WTC11 (cell line): ENCODE measurements at regions not wholly inside any gene's neighbourhood (a gene's known extent, or its start where the extent isn't known, plus 50 kb on each side); places are given as distances from the start of the nearest gene placed in this dataset.

Experiments
- ATF1 ChIP-seq: sonication (generic); formaldehyde crosslinking; IDR thresholded peaks from 2 replicates; pipeline ENCODE4 v1.8.1; 2023; ENCODE audit warnings: mild to moderate bottlenecking, moderate library complexity, missing genetic modification reagents
- ELF4 ChIP-seq: sonication (generic); formaldehyde crosslinking; IDR thresholded peaks from 2 replicates; pipeline ENCODE4 v1.8.1; 2022; ENCODE audit warnings: low read depth, mild to moderate bottlenecking, moderate library complexity, missing genetic modification reagents
- NFE2L1 ChIP-seq: sonication (generic); formaldehyde crosslinking; IDR thresholded peaks from 2 replicates; pipeline ENCODE4 v1.8.1; 2023; ENCODE audit warnings: missing genetic modification reagents
- NFYB ChIP-seq: sonication (generic); formaldehyde crosslinking; conservative IDR thresholded peaks from 2 replicates; pipeline ENCODE4 v1.8.0; 2022; ENCODE audit warnings: low read depth, missing genetic modification reagents
- NR3C1 ChIP-seq: sonication (generic); formaldehyde crosslinking; conservative IDR thresholded peaks from 2 replicates; pipeline ENCODE4 v1.8.1; 2023; ENCODE audit warnings: low read depth, mild to moderate bottlenecking, missing genetic modification reagents
- PRRX2 ChIP-seq: fragments of 250-450 bp; sonication (Bioruptor Pico); IDR thresholded peaks from 2 replicates; pipeline ENCODE4 v1.8.0; 2021; ENCODE audit warnings: mild to moderate bottlenecking
- RELA ChIP-seq: sonication (generic); formaldehyde crosslinking; IDR thresholded peaks from 2 replicates; pipeline ENCODE4 v1.8.1; 2022; ENCODE audit warnings: missing genetic modification reagents, mild to moderate bottlenecking, borderline replicate concordance
- TEAD4 ChIP-seq: sonication (generic); formaldehyde crosslinking; IDR thresholded peaks from 2 replicates; pipeline ENCODE4 v1.8.0; 2022; ENCODE audit warnings: mild to moderate bottlenecking, missing genetic modification reagents
- ZNF121 ChIP-seq: sonication (generic); formaldehyde crosslinking; IDR thresholded peaks from 2 replicates; pipeline ENCODE4 v1.8.0; 2023; ENCODE audit warnings: missing genetic modification reagents
- ZNF219 ChIP-seq: sonication (generic); formaldehyde crosslinking; IDR thresholded peaks from 2 replicates; pipeline ENCODE4 v1.8.0; 2023; ENCODE audit warnings: missing genetic modification reagents, mild to moderate bottlenecking, borderline replicate concordance
- ZNF232 ChIP-seq: sonication (generic); formaldehyde crosslinking; IDR thresholded peaks from 2 replicates; pipeline ENCODE4 v1.8.0; 2022; ENCODE audit warnings: mild to moderate bottlenecking, missing genetic modification reagents
- TF ChIP-seq, protein P1 (sequence below): fragments of 200-600 bp; IDR thresholded peaks from 2 replicates; pipeline ENCODE4 v1.8.0; 2022; ENCODE audit warnings: antibody characterized with exemption
- TF ChIP-seq, protein P2 (sequence below): sonication (generic); formaldehyde crosslinking; IDR thresholded peaks from 2 replicates; pipeline ENCODE4 v1.8.1; 2022; ENCODE audit warnings: mild to moderate bottlenecking, missing genetic modification reagents, moderate library complexity, borderline replicate concordance

DNA sequence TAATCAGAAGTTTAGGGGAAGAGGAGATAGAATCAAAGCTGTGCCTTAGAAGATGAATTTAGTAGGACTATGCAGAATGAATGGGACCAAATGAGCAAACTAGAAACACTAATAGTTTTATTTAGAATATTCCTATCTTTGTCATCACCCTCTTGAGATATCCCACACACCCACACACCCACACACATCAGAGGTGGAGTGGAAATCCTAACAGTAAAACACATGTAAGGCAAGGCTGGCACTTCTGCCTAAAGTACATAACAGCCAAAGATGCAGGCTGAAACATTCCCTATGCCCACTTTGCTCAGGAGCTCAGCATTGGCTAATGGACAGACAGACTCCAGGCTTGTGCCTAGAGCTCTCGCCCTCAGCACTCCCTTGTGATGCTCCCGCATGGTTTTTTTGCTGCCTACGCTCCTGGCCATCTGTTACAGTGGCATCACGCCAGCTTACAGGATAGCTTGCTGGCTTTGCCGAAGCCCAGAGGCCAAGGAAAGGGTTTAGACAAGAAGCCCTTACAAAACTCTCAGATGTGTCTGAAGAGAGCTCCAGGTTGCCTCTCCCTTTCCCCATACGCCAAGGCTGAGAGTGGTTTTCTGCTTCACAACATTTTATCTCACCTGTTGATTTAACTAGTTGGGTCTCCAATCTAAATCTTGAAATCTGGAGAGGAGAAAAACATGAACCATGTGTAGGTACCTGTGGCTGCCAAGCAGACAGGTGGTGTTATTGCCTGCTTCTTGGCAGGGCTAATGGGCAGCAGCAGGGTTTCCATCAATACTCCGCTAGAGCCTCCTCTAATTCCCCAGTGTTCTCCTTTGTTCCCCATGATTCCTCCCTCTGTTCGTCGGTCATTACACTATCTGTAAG, 282.6 kb upstream of the ID4 start:
- TF ChIP-seq ZNF121 (CRISPR knock-in tag) (no peak), NR3C1 (CRISPR knock-in tag) (no peak), TEAD4 (no peak), NFYB (no peak), ATF1 (CRISPR knock-in tag) (no peak), ZNF219 (no peak), PRRX2 (CRISPR knock-in tag) (no peak), RELA (CRISPR knock-in tag) (no peak), ZNF232 (CRISPR knock-in tag) (no peak), ELF4 (CRISPR knock-in tag) (no peak), NFE2L1 (no peak)
- TF ChIP-seq, protein P1, sequence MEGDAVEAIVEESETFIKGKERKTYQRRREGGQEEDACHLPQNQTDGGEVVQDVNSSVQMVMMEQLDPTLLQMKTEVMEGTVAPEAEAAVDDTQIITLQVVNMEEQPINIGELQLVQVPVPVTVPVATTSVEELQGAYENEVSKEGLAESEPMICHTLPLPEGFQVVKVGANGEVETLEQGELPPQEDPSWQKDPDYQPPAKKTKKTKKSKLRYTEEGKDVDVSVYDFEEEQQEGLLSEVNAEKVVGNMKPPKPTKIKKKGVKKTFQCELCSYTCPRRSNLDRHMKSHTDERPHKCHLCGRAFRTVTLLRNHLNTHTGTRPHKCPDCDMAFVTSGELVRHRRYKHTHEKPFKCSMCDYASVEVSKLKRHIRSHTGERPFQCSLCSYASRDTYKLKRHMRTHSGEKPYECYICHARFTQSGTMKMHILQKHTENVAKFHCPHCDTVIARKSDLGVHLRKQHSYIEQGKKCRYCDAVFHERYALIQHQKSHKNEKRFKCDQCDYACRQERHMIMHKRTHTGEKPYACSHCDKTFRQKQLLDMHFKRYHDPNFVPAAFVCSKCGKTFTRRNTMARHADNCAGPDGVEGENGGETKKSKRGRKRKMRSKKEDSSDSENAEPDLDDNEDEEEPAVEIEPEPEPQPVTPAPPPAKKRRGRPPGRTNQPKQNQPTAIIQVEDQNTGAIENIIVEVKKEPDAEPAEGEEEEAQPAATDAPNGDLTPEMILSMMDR, result no peak
- TF ChIP-seq, protein P2, sequence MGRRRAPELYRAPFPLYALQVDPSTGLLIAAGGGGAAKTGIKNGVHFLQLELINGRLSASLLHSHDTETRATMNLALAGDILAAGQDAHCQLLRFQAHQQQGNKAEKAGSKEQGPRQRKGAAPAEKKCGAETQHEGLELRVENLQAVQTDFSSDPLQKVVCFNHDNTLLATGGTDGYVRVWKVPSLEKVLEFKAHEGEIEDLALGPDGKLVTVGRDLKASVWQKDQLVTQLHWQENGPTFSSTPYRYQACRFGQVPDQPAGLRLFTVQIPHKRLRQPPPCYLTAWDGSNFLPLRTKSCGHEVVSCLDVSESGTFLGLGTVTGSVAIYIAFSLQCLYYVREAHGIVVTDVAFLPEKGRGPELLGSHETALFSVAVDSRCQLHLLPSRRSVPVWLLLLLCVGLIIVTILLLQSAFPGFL (CRISPR knock-in tag), result no peak
